ENCODE measurements at regions not wholly inside any gene's neighbourhood (a gene's known extent, or its start where the extent isn't known, plus 50 kb on each side); places are given as distances from the start of the nearest gene placed in this dataset.

DNA sequence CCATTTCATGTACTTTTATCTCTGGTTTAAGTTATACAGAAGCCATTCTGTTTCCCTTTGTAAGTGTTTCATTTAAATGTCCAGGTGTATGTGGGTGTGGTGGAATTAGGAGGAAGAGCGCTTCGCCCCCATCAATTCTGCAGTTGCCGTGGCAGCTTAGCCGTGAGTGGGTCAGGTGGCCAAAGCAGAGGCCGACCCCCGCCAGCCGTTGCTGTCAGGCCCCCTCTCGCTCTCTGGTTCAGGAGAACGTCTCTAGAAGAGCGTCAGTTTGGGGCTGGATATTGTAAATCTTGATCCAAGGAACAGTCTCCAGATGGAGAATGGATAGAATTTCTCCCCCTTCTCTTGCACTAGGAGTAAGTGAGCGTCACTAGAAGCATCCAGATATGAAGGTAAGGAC is 367.4 kb downstream of the FOXA2 start:
- Histone ChIP-seq H4K91ac (ENCODE audit: insufficient read length, low read depth, low read length) (no peak overlapping the region), H2BK20ac (ENCODE audit: low read depth, low read length, poor library complexity, severe bottlenecking) (no peak overlapping the region), H3K27me3 (ENCODE audit: insufficient read depth, low read length) (no peaks in the 10 kb centered on the region), H3K14ac (ENCODE audit: insufficient read depth, low read length) (no peak overlapping the region; the same call in 1 of the 2 replicates), H3K4me2 (ENCODE audit: insufficient read depth, insufficient read length, low read length) (no peak overlapping the region), H2BK15ac (ENCODE audit: low read depth, low read length) (no peak overlapping the region), H3K9me3 (ENCODE audit: control insufficient read depth, low read depth, low read length) (no peaks in the 10 kb centered on the region), H3K79me1 (ENCODE audit: insufficient read depth, low read depth, low read length, poor library complexity, severe bottlenecking) (no peaks in the 10 kb centered on the region), H2AK5ac (ENCODE audit: insufficient read length, low read length) (no peak overlapping the region), H3K4ac (ENCODE audit: low read depth, low read length) (no peak overlapping the region), H3K18ac (ENCODE audit: insufficient read length, low read depth, low read length) (no peak overlapping the region), H3K9ac (ENCODE audit: extremely low read depth, insufficient read length, low read length) (no peak overlapping the region), H3K56ac (ENCODE audit: insufficient read length, low read depth, low read length) (no peak overlapping the region), H2BK12ac (ENCODE audit: insufficient read length, low read depth, low read length) (no peak overlapping the region), H3K23me2 (ENCODE audit: insufficient read length, low read depth, low read length, poor library complexity, severe bottlenecking) (no peaks in the 10 kb centered on the region), H2BK120ac (ENCODE audit: low read depth, low read length, poor library complexity, severe bottlenecking) (no peak overlapping the region), H3K23ac (ENCODE audit: insufficient read length, low read depth, low read length) (no peak overlapping the region), H3K4me1 (ENCODE audit: insufficient read depth, low read length) (no peaks in the 10 kb centered on the region), H3K27ac (ENCODE audit: insufficient read length, low read depth, low read length) (no peak overlapping the region), H3T11ph (ENCODE audit: low read length) (no peak overlapping the region), H3K79me2 (ENCODE audit: insufficient read depth, low read length) (no peaks in the 10 kb centered on the region), H4K20me1 (ENCODE audit: control insufficient read depth, insufficient read depth, insufficient read length) (no peaks in the 10 kb centered on the region), H4K8ac (replicated peaks; ENCODE audit: insufficient read length, low read depth, low read length) (no peak overlapping the region), H2AFZ (ENCODE audit: low read length) (no peak overlapping the region), H4K5ac (ENCODE audit: insufficient read length, low read depth, low read length) (no peak overlapping the region), H2BK5ac (ENCODE audit: insufficient read length, low read length) (no peak overlapping the region)
- Mint-ChIP-seq H3K4me1 (peaks cover 11 to 12% of the 10 kb centered on the region in 2 experiments), H3K36me3 (ENCODE audit: insufficient read depth in 1 of 3, low read depth in 3 of 3) (no peaks in the 10 kb centered on the region), H3K27ac (no peak overlapping the region), H3K9me3 (no peaks in the 10 kb centered on the region), H3K4me3 (no peak overlapping the region), H3K27me3 (ENCODE audit: low read depth) (no peaks in the 10 kb centered on the region)
- WGBS (ENCODE audit: extremely low coverage, insufficient read length, low lambda C conversion rate) = no CpG with 5 or more reads among the region's 11 CpGs
- TF ChIP-seq, protein P1, sequence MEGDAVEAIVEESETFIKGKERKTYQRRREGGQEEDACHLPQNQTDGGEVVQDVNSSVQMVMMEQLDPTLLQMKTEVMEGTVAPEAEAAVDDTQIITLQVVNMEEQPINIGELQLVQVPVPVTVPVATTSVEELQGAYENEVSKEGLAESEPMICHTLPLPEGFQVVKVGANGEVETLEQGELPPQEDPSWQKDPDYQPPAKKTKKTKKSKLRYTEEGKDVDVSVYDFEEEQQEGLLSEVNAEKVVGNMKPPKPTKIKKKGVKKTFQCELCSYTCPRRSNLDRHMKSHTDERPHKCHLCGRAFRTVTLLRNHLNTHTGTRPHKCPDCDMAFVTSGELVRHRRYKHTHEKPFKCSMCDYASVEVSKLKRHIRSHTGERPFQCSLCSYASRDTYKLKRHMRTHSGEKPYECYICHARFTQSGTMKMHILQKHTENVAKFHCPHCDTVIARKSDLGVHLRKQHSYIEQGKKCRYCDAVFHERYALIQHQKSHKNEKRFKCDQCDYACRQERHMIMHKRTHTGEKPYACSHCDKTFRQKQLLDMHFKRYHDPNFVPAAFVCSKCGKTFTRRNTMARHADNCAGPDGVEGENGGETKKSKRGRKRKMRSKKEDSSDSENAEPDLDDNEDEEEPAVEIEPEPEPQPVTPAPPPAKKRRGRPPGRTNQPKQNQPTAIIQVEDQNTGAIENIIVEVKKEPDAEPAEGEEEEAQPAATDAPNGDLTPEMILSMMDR (conservative IDR thresholded peaks at IDR 0.05) = no peak
- no peak for DNase-seq

Measured in H9 (cell line).